ENCODE measurements at regions not wholly inside any gene's neighbourhood (a gene's known extent, or its start where the extent isn't known, plus 50 kb on each side); places are given as distances from the start of the nearest gene placed in this dataset.

- Mint-ChIP-seq H3K27me3 (ENCODE audit: low read depth) (no peaks in the 10 kb centered on the region), H3K27ac (peak overlapping the region in 1 of 3 experiments; percentile 86), H3K4me3 (no peak overlapping the region), H3K4me1 (peaks cover 7% of the 10 kb centered on the region), H3K36me3 (ENCODE audit: low read depth) (no peaks in the 10 kb centered on the region), H3K9me3 (no peaks in the 10 kb centered on the region)
- TF ChIP-seq CTCF (IDR thresholded peaks at IDR 0.05; ENCODE audit: unreplicated experiment in 3 of 3): no peak
Observed at GRCh38 chr11:88402784-88403183, 65.2 kb upstream of the CTSC start.

- H3K4me3 Mint-ChIP-seq: no peak overlapping the region
Observed at GRCh38 chr11:88402192-88402715, 64.7 kb upstream of the CTSC start.

GRCh38 chr11:88398791-88399570 is 61.4 kb upstream of the CTSC start:
- Mint-ChIP-seq H3K4me1 (peaks cover 7% of the 10 kb centered on the region), H3K27ac (no peak overlapping the region), H3K9me3 (peaks cover 2% of the 10 kb centered on the region), H3K4me3 (no peak overlapping the region), H3K27me3 (ENCODE audit: low read depth) (no peaks in the 10 kb centered on the region), H3K36me3 (ENCODE audit: low read depth) (no peaks in the 10 kb centered on the region)
- no peak for TF ChIP-seq CTCF (IDR thresholded peaks at IDR 0.05; ENCODE audit: unreplicated experiment in 3 of 3)

More at GRCh38 chr11:88402192-88402715, 64.7 kb upstream of the CTSC start:
- H3K9me3 Mint-ChIP-seq: peaks cover 2% of the 10 kb centered on the region
- H3K4me1 Mint-ChIP-seq: peaks cover 7% of the 10 kb centered on the region
- H3K27me3 Mint-ChIP-seq (ENCODE audit: low read depth): no peaks in the 10 kb centered on the region
- H3K27ac Mint-ChIP-seq: peak overlapping the region; percentile 68 to 86 (median 84)
- no peak for TF ChIP-seq CTCF (IDR thresholded peaks at IDR 0.05; ENCODE audit: unreplicated experiment in 3 of 3)
- no peaks in the 10 kb centered on the region for H3K36me3 Mint-ChIP-seq (ENCODE audit: low read depth)

GRCh38 chr11:88398372-88398771 is 60.8 kb upstream of the CTSC start:
- Mint-ChIP-seq H3K9me3 (peaks cover 2% of the 10 kb centered on the region), H3K27me3 (ENCODE audit: low read depth) (no peaks in the 10 kb centered on the region), H3K4me1 (peaks cover 7% of the 10 kb centered on the region), H3K27ac (no peak overlapping the region), H3K4me3 (no peak overlapping the region), H3K36me3 (ENCODE audit: low read depth) (no peaks in the 10 kb centered on the region)
- no peak for TF ChIP-seq CTCF (IDR thresholded peaks at IDR 0.05; ENCODE audit: unreplicated experiment in 3 of 3)

- Mint-ChIP-seq H3K9me3 (peaks cover 10% of the 10 kb centered on the region), H3K4me1 (no peaks in the 10 kb centered on the region), H3K36me3 (ENCODE audit: low read depth) (no peaks in the 10 kb centered on the region), H3K27me3 (ENCODE audit: low read depth) (no peaks in the 10 kb centered on the region), H3K4me3 (no peak overlapping the region), H3K27ac (peak overlapping the region in 2 of 3 experiments; percentile 0 to 27)
- TF ChIP-seq CTCF (IDR thresholded peaks at IDR 0.05; ENCODE audit: unreplicated experiment in 3 of 3): no peak
Observed at GRCh38 chr11:88390254-88390653, 52.7 kb upstream of the CTSC start.

- Mint-ChIP-seq H3K4me1 (peaks cover 11% of the 10 kb centered on the region), H3K4me3 (no peak overlapping the region), H3K9me3 (peaks cover 10% of the 10 kb centered on the region), H3K27ac (no peak overlapping the region), H3K27me3 (ENCODE audit: low read depth) (no peaks in the 10 kb centered on the region), H3K36me3 (ENCODE audit: low read depth) (no peaks in the 10 kb centered on the region)
- no peak for TF ChIP-seq CTCF (IDR thresholded peaks at IDR 0.05; ENCODE audit: unreplicated experiment in 3 of 3)
Observed at GRCh38 chr11:88387957-88388356, 50.4 kb upstream of the CTSC start.
